ENCODE measurements at regions not wholly inside any gene's neighbourhood (a gene's known extent, or its start where the extent isn't known, plus 50 kb on each side); places are given as distances from the start of the nearest gene placed in this dataset.

- no peaks in the 10 kb centered on the region for H3K4me1 Mint-ChIP-seq
- no peak overlapping the region for H3K4me3 Mint-ChIP-seq
- H3K27me3 Mint-ChIP-seq = no peaks in the 10 kb centered on the region
- ATAC-seq (no peak), DNase-seq (no peak)
- peaks cover 7 to 13% of the 10 kb centered on the region in 2 donors for H3K9me3 Mint-ChIP-seq
- no peak overlapping the region for H3K27ac Mint-ChIP-seq
Measured at GRCh38 chr5:28275931-28276330, 1237.5 kb upstream of the CDH9 start.

DNA sequence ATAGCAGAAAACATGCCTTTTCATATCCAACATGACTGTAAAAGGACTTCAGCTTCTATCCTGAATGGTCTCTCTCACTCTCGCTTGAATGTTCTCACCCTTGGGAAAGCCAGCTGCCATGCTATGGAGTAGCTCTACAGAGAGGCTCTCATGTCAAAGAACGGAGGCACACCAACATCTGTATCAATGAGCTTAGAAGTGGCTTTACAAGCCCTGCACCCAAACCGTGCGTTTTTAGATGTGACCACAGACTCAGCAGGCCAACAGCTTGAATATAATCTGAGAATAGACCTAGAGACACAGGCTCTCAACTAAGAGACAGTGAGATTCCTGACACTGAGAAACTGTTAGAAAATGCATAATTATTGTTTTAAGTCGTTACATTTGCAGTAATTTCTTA is 1231.6 kb upstream of the CDH9 start:
- no peak overlapping the region for H3K4me3 Mint-ChIP-seq
- no peak for ATAC-seq
- no peaks in the 10 kb centered on the region for H3K4me1 Mint-ChIP-seq
- no peak overlapping the region for H3K27ac Mint-ChIP-seq
- DNase-seq = no peak
- H3K27me3 Mint-ChIP-seq = no peaks in the 10 kb centered on the region
- H3K9me3 Mint-ChIP-seq = peaks cover 15 to 26% of the 10 kb centered on the region in 2 donors

DNA sequence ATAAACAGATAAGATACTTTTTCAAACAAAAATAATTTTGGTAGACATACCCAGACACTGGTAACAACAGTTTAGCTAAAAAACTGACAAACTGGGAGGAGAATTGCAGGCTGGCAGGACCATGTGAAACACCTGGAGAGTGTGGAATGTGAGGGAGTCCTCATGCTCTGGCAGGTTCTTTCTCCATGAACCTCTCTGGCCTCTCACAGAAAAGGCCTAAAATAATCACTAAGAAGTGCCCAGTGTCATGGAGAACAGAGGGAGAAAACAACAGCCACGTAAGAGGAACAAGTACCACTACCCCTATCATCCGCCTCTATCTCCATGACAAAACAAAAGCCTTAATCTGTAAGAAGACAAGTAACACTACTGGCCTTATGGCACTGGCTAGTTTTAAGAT is 1227.5 kb upstream of the CDH9 start:
- Mint-ChIP-seq H3K27me3 (no peaks in the 10 kb centered on the region), H3K9me3 (peaks cover 7 to 19% of the 10 kb centered on the region in 2 donors), H3K4me3 (no peak overlapping the region), H3K4me1 (no peaks in the 10 kb centered on the region), H3K27ac (no peak overlapping the region)
- no peak for ATAC-seq
- DNase-seq = no peak

GRCh38 chr5:28254846-28255245 is 1216.5 kb upstream of the CDH9 start:
- no peak for ATAC-seq
- Mint-ChIP-seq H3K4me3 (no peak overlapping the region), H3K9me3 (peaks cover 9 to 11% of the 10 kb centered on the region in 2 donors), H3K27ac (no peak overlapping the region), H3K27me3 (no peaks in the 10 kb centered on the region), H3K4me1 (no peaks in the 10 kb centered on the region)
- no peak for DNase-seq

GRCh38 chr5:28253431-28253830 is 1215.0 kb upstream of the CDH9 start:
- Mint-ChIP-seq H3K4me3 (no peak overlapping the region), H3K9me3 (peaks cover 9 to 11% of the 10 kb centered on the region in 2 donors), H3K27me3 (no peaks in the 10 kb centered on the region), H3K4me1 (no peaks in the 10 kb centered on the region), H3K27ac (no peak overlapping the region)
- ATAC-seq (no peak), DNase-seq (no peak)

GRCh38 chr5:28249771-28250415 is 1211.5 kb upstream of the CDH9 start:
- peaks cover 11 to 12% of the 10 kb centered on the region in 2 donors for H3K9me3 Mint-ChIP-seq
- H3K4me1 Mint-ChIP-seq = no peaks in the 10 kb centered on the region
- H3K4me3 Mint-ChIP-seq = no peak overlapping the region
- ATAC-seq (no peak), DNase-seq (no peak)
- H3K27ac Mint-ChIP-seq = no peak overlapping the region
- no peaks in the 10 kb centered on the region for H3K27me3 Mint-ChIP-seq

DNA sequence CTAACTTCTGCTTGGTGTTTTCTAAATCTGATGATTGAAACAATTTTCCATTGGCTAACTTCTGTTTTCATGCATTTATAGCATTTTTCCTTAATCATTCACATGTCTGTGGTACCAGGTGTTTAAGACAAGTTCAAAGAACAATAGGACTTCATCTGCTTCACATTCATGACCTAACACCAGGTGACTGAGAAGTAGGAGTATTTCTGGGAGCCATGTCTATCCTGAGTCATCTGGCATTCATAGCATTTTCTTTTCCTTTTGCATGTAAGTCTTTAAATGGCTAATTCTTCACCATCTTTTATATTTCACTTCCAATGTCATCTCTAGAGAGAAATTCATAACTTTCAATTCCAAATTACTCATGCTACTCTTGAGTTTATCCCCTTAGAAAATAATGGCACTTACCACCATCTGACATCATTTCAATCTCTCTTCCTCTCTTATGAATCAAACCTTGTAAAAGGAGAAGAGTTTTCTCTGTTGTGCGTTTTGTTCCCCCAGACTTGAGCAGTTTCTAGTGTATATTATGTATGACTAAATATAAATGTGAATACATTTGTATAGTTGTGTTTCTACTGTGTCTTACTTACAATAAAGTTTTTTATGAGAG is 1196.1 kb upstream of the CDH9 start:
- no peak for ATAC-seq
- Mint-ChIP-seq H3K27ac (no peak overlapping the region), H3K9me3 (peaks cover 9 to 21% of the 10 kb centered on the region in 2 donors), H3K4me1 (no peaks in the 10 kb centered on the region), H3K4me3 (no peak overlapping the region), H3K27me3 (no peaks in the 10 kb centered on the region)
- no peak for DNase-seq

DNA sequence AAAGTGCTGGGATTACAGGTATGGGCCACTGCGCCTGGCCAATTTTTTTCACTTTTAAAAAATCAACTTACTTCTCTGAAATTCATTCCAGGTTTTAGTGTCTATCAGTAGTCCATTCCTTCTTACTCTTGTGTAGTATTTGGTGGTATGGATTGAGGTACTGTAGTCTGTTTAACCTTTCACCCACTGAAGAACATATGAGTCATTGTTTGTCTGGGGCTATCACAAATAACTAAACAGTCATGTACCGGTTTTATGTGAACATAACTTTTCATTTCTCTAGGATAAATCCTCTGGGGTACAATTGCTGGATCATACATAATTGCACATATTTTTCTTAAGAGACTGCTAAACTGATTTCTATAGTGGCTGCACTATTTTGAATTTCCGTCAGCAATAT is 1188.0 kb upstream of the CDH9 start:
- ATAC-seq (no peak), DNase-seq (no peak)
- H3K27me3 Mint-ChIP-seq = no peaks in the 10 kb centered on the region
- H3K4me3 Mint-ChIP-seq = no peak overlapping the region
- peaks cover 6 to 7% of the 10 kb centered on the region in 2 donors for H3K9me3 Mint-ChIP-seq
- no peak overlapping the region for H3K27ac Mint-ChIP-seq
- no peaks in the 10 kb centered on the region for H3K4me1 Mint-ChIP-seq

DNA sequence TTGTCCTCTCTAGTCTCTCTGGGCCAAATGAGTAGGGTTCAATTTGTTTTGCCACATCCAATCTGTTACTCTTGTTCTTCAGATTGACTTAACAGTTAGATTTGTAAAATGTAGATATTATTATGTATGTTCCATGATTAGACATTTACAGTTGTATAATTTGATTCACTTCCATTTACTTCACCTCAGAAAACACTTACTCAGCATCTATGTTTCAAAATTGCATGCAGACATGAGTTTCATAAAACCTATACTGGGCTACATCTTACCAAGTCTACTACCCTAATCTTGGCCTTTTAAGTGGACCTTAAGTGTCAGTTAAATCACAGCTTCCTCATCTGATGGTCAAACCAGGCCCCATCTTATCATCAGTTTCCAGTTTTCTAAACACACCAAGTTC is 1181.2 kb upstream of the CDH9 start:
- DNase-seq (no peak), ATAC-seq (no peak)
- H3K27me3 Mint-ChIP-seq = no peaks in the 10 kb centered on the region
- H3K27ac Mint-ChIP-seq = no peak overlapping the region
- no peak overlapping the region for H3K4me3 Mint-ChIP-seq
- peaks cover 0 to 1% of the 10 kb centered on the region in 2 donors for H3K9me3 Mint-ChIP-seq
- H3K4me1 Mint-ChIP-seq = peaks cover 7% of the 10 kb centered on the region

GRCh38 chr5:28217695-28218094 is 1179.3 kb upstream of the CDH9 start:
- no peak overlapping the region for H3K27ac Mint-ChIP-seq
- peaks cover 6 to 14% of the 10 kb centered on the region in 2 donors for H3K9me3 Mint-ChIP-seq
- H3K27me3 Mint-ChIP-seq = no peaks in the 10 kb centered on the region
- peaks cover 7% of the 10 kb centered on the region for H3K4me1 Mint-ChIP-seq
- no peak overlapping the region for H3K4me3 Mint-ChIP-seq
- ATAC-seq (no peak), DNase-seq (no peak)

- Mint-ChIP-seq H3K4me1 (peaks cover 7% of the 10 kb centered on the region), H3K27ac (no peak overlapping the region), H3K4me3 (no peak overlapping the region), H3K27me3 (no peaks in the 10 kb centered on the region), H3K9me3 (peaks cover 6 to 14% of the 10 kb centered on the region in 2 donors)
- ATAC-seq (no peak), DNase-seq (no peak)
Measured at GRCh38 chr5:28216939-28217360, 1178.6 kb upstream of the CDH9 start.

DNA sequence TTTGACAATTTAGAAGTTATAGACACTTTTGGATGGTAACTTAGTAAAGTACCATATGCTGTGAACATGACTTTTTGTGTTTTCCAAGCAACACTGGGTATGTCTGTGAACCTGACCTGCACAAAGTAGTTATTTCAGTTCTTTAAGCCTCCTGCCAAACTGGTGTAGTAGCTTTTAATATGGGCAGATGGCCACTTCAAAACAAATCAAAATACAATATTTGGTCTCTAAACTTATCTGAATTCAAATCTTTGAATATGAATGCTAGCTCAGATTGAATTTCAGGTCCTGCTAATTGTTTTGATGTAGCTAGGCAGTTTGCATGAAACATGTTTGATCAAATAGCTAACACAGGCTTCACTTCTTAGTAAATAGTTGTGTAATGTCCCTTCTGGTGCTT is 1176.7 kb upstream of the CDH9 start:
- no peak overlapping the region for H3K27ac Mint-ChIP-seq
- H3K27me3 Mint-ChIP-seq = no peaks in the 10 kb centered on the region
- DNase-seq (no peak), ATAC-seq (no peak)
- no peak overlapping the region for H3K4me3 Mint-ChIP-seq
- peaks cover 7% of the 10 kb centered on the region for H3K4me1 Mint-ChIP-seq
- peaks cover 6 to 14% of the 10 kb centered on the region in 2 donors for H3K9me3 Mint-ChIP-seq

- DNase-seq (no peak), ATAC-seq (no peak)
- no peaks in the 10 kb centered on the region for H3K27me3 Mint-ChIP-seq
- H3K9me3 Mint-ChIP-seq = peaks cover 6 to 14% of the 10 kb centered on the region in 2 donors
- peaks cover 7% of the 10 kb centered on the region for H3K4me1 Mint-ChIP-seq
- no peak overlapping the region for H3K27ac Mint-ChIP-seq
- no peak overlapping the region for H3K4me3 Mint-ChIP-seq
Measured at GRCh38 chr5:28214292-28214691, 1175.9 kb upstream of the CDH9 start.

DNA sequence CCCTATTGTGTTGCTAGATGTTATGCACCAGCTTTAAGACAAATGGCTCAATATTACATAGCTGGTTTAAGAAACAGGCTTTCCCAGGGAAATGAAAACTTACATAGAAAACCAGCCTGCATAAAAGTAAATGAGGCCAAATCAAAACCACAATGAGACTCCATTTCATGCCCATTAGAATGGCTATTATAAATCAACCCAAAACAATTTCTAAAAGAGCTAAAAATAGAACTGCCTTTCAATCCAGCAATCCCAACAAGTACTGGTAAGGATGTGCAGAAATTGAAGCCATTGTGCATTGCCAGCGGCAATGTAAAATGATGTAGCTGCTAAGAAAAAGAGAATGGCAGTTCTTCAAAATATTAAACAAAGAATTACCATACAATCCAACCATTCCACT is 1170.0 kb upstream of the CDH9 start:
- no peak for ATAC-seq
- Mint-ChIP-seq H3K9me3 (peaks cover 0 to 1% of the 10 kb centered on the region in 2 donors), H3K4me1 (no peaks in the 10 kb centered on the region), H3K27me3 (no peaks in the 10 kb centered on the region), H3K4me3 (no peak overlapping the region), H3K27ac (no peak overlapping the region)
- no peak for DNase-seq

DNA sequence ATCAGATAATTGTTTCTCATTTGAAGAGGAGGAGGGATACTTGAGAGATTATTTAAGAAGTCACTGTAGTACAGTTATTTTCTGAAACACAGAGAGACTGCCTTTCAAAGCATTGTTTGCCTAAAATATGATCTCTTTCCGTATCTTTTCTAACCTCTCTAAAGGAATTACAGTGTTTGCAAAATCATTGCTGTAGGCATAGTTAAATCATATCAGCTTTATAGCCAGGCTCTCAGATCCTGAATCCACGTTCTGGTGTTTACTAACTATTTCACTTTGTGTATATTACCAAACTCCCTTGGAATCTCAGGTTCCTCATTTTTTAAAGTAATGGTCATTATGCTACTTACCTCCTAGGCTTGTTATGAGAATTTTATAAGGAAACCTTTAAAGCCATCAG is 1151.6 kb upstream of the CDH9 start:
- ATAC-seq (no peak), DNase-seq (no peak)
- no peak overlapping the region for H3K27ac Mint-ChIP-seq
- H3K27me3 Mint-ChIP-seq = no peaks in the 10 kb centered on the region
- peaks cover 5 to 7% of the 10 kb centered on the region in 2 donors for H3K9me3 Mint-ChIP-seq
- H3K4me1 Mint-ChIP-seq = no peaks in the 10 kb centered on the region
- H3K4me3 Mint-ChIP-seq = no peak overlapping the region

DNA sequence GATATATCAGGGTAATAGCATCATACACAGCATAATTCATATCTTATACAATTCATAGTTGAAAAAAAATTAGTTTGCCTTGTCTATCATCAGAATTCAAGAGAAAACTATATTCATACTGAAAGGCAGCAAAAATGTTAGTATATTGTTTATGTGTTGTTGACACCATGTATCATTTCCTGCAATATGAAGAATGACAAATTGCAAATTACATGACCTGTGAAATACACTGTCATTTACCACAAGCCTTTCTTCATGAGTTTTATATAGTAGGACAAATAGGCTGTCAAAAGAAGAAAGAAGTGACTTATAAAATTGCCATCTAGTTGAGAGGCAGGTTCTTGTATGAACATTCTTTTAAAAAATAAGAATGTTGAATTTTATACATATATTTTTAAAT is 1136.3 kb upstream of the CDH9 start:
- no peak for ATAC-seq
- peaks cover 0 to 5% of the 10 kb centered on the region in 2 donors for H3K9me3 Mint-ChIP-seq
- H3K27ac Mint-ChIP-seq = no peak overlapping the region
- no peak overlapping the region for H3K4me3 Mint-ChIP-seq
- no peaks in the 10 kb centered on the region for H3K27me3 Mint-ChIP-seq
- H3K4me1 Mint-ChIP-seq = no peaks in the 10 kb centered on the region
- no peak for DNase-seq

GRCh38 chr5:28165096-28165495 is 1126.7 kb upstream of the CDH9 start:
- peaks cover 2 to 5% of the 10 kb centered on the region in 2 donors for H3K9me3 Mint-ChIP-seq

More at GRCh38 chr5:28165096-28165495, 1126.7 kb upstream of the CDH9 start:
- ATAC-seq (no peak), DNase-seq (no peak)
- Mint-ChIP-seq H3K4me1 (no peaks in the 10 kb centered on the region), H3K27me3 (no peaks in the 10 kb centered on the region), H3K4me3 (no peak overlapping the region), H3K27ac (no peak overlapping the region)
